Endothelial cell of umbilical vein (primary cell): ENCODE measurements at regions not wholly inside any gene's neighbourhood (a gene's known extent, or its start where the extent isn't known, plus 50 kb on each side); places are given as distances from the start of the nearest gene placed in this dataset.

Source experiments
- CTCF ChIP-seq, 2 donors: IDR thresholded peaks; 1 replicate in 1 of 2; 2 replicates in 1 of 2; pipeline ENCODE4 v1.5.1; 2011; ENCODE audit warnings: low read length in 2 of 2, mild to moderate bottlenecking in 2 of 2, moderate library complexity in 2 of 2, control low read depth in 1 of 2, inconsistent platforms in 1 of 2, low read depth in 1 of 2; ENCODE audit not compliant: insufficient read depth in 1 of 2; ENCODE audit errors: extremely low read depth in 1 of 2
- MAX ChIP-seq: IDR thresholded peaks from 2 replicates; pipeline ENCODE4 v1.6.1; 2011; ENCODE audit not compliant: insufficient read depth, insufficient read length
- POLR2A ChIP-seq: IDR thresholded peaks from 2 replicates; pipeline ENCODE4 v1.6.1; 2012; ENCODE audit warnings: low read depth, mild to moderate bottlenecking, control low read depth, low read length

DNA sequence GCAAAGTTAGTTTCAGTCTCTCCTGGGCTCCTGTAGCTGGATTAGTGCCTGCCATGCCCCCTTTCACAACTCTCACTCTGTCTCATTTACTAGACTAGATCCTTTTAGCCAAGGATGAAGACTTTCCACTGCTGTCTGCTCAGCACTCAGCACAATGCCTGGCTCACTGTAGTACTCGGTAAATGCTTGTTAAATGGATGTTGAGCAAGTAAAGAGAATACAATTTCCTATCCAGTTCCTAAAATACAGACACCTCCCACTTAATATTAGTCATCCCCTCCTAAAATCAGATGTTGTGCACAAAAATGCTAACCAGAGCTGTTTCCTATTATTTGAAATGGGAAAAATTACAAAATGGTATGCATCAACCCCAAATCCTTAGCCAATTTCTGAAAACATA, 195.8 kb downstream of the SREK1 start:
- TF ChIP-seq CTCF (IDR thresholded peaks at IDR 0.05; ENCODE audit: extremely low read depth in 1 of 2, insufficient read depth in 1 of 2, low read depth in 1 of 2, low read length in 2 of 2) (no peak), MAX (no peak), POLR2A (no peak)
